Heart left ventricle (tissue), 16 donors: ENCODE measurements at regions not wholly inside any gene's neighbourhood (a gene's known extent, or its start where the extent isn't known, plus 50 kb on each side); places are given as distances from the start of the nearest gene placed in this dataset.

ENCODE experiments used
- ATAC-seq, 4 donors: fragments of 200-7000 bp; cut with Tn5 transposase; one replicate each; pipeline ENCODE4 v1.9.1; 2020 to 2022; ENCODE audit warnings: moderate library complexity in 4 of 4, mild to moderate bottlenecking in 3 of 4, moderate number of reproducible peaks in 1 of 4
- DNase-seq, 5 donors: peaks; one replicate each; pipeline ENCODE4 v3.0.0-alpha.2; 2020
- H3K27ac ChIP-seq, 12 donors: fragments of 200-600 bp; sonication (generic) in 4 of 12; one replicate each; pipeline versions ENCODE4 v1.5.0 to v1.8.0; 2016 to 2022; ENCODE audit warnings: mild to moderate bottlenecking in 2 of 12
- H3K27me3 ChIP-seq, 9 donors: fragments of 200-600 bp; sonication (generic) in 2 of 9; one replicate each; pipeline versions ENCODE4 v1.5.1 to v1.8.0; 2016 to 2022; ENCODE audit warnings: mild to moderate bottlenecking in 3 of 9
- H3K36me3 ChIP-seq, 9 donors: fragments of 200-600 bp; sonication (generic) in 2 of 9; one replicate each; pipeline versions ENCODE4 v1.5.0 to v1.8.0; 2018 to 2022; ENCODE audit warnings: mild to moderate bottlenecking in 2 of 9
- H3K4me1 ChIP-seq, 12 donors: fragments of 200-600 bp; sonication (generic) in 4 of 12; one replicate each; pipeline versions ENCODE4 v1.5.0 to v1.8.0; 2016 to 2022; ENCODE audit warnings: mild to moderate bottlenecking in 3 of 12
- H3K4me3 ChIP-seq, 12 donors: fragments of 200-600 bp; sonication (generic) in 4 of 12; one replicate each; pipeline versions ENCODE4 v1.5.0 to v1.8.0; 2017 to 2022; ENCODE audit warnings: mild to moderate bottlenecking in 9 of 12, moderate library complexity in 4 of 12
- H3K9me3 ChIP-seq, 12 donors: fragments of 200-600 bp; sonication (generic) in 4 of 12; one replicate each; pipeline versions ENCODE4 v1.5.0 to v1.8.0; 2016 to 2022; ENCODE audit warnings: mild to moderate bottlenecking in 1 of 12
- POLR2A ChIP-seq, 2 donors: fragments of 450-650 bp; IDR thresholded peaks; one replicate each; pipeline ENCODE4 v1.6.1; 2017; ENCODE audit warnings: antibody characterized with exemption in 2 of 2, mild to moderate bottlenecking in 2 of 2, moderate library complexity in 2 of 2
- WGBS, 4 donors: extraction: QIAGEN DNeasy Blood & Tissue Kit in 2 of 4; methylation state at CpG; one replicate each; pipeline versions ENCODE4 v1.1.5 to v1.1.7; 2013 to 2018; 5-methylcytosine and 5-hydroxymethylcytosine counted together
- intact Hi-C, 10 donors: fragments of 100-400 bp; cut with DNase I; formaldehyde crosslinking; loops; one replicate each; pipeline versions ENCODE4 v1.11.1 to v1.14.2; 2022
- TF ChIP-seq, protein P1 (sequence below), 12 donors: fragments of 200-600 bp; sonication (generic) in 4 of 12; IDR thresholded peaks; one replicate each; pipeline versions ENCODE4 v1.5.0 to v1.8.0; 2018 to 2022; ENCODE audit warnings: antibody characterized with exemption in 12 of 12, mild to moderate bottlenecking in 5 of 12
- donor health status: ischemic (EF 13 %, LVEDD 7.1; RV severe dilation, severe dysfunction).
- donor health status: healthy with polysubstance abuse.
- donor health status: DM: no; HTN: yes; CAD: no.
- donor health status: DM: no; HTN: no; CAD: no.
- donor health status: ischemic (EF 25% LVEDD 6.9; RV normal size, moderate dysfunction).
- donor health status: ischemic (EF 25% LVEDD 5.7; RV mildly dilated, moderate dysfunction).
- donor health status: healthy.
- donor health status: DM: yes; HTN: yes; CAD: no.
- donor health status: ischemic (EF 35%, LVEDD 5.7; RV mildly dilated, moderate dysfunction).
- donor health status: nonischemic (EF 11% LVEDD 7.7; RV severe dilation, severe dysfunction).
- donor health status: DM: yes; HTN: yes; CAD: no.
- donor health status: PGD.
- donor health status: ischemic (EF 29% LVEDD 5.4; RV normal size, mild dysfunction).
- donor health status: nonischemic (EF 23%, LVEDD 6.1; RV moderate dilation, normal function).

- Histone ChIP-seq H3K9me3 (no peaks in the 10 kb centered on the region), H3K27ac (no peak overlapping the region), H3K4me3 (no peak overlapping the region), H3K4me1 (no peaks in the 10 kb centered on the region), H3K36me3 (no peaks in the 10 kb centered on the region), H3K27me3 (peaks cover 0 to 18% (median 2%) of the 10 kb centered on the region in 9 donors)
- no peak for TF ChIP-seq POLR2A (IDR thresholded peaks at IDR 0.05)
- TF ChIP-seq, protein P1, sequence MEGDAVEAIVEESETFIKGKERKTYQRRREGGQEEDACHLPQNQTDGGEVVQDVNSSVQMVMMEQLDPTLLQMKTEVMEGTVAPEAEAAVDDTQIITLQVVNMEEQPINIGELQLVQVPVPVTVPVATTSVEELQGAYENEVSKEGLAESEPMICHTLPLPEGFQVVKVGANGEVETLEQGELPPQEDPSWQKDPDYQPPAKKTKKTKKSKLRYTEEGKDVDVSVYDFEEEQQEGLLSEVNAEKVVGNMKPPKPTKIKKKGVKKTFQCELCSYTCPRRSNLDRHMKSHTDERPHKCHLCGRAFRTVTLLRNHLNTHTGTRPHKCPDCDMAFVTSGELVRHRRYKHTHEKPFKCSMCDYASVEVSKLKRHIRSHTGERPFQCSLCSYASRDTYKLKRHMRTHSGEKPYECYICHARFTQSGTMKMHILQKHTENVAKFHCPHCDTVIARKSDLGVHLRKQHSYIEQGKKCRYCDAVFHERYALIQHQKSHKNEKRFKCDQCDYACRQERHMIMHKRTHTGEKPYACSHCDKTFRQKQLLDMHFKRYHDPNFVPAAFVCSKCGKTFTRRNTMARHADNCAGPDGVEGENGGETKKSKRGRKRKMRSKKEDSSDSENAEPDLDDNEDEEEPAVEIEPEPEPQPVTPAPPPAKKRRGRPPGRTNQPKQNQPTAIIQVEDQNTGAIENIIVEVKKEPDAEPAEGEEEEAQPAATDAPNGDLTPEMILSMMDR (IDR thresholded peaks at IDR 0.05): no peak
- intact Hi-C loops: no loop called here
- WGBS, 4 donors: 87 to 93% (median 91%) methylated on average over 1 of the region's 1 CpG
- DNase-seq: no peak
- ATAC-seq: no peak
Observed at GRCh38 chr20:60694763-60695162, 557.3 kb upstream of the CDH4 start.

GRCh38 chr20:60695226-60696000, 556.6 kb upstream of the CDH4 start:
- Histone ChIP-seq H3K27me3 (peaks cover 0 to 14% (median 2%) of the 10 kb centered on the region in 9 donors), H3K4me3 (no peak overlapping the region), H3K9me3 (no peaks in the 10 kb centered on the region), H3K4me1 (no peaks in the 10 kb centered on the region), H3K27ac (no peak overlapping the region), H3K36me3 (no peaks in the 10 kb centered on the region)
- intact Hi-C loops: no loop called here
- TF ChIP-seq, protein P1 (IDR thresholded peaks at IDR 0.05): no peak
- no peak for TF ChIP-seq POLR2A (IDR thresholded peaks at IDR 0.05)
- ATAC-seq (no peak), DNase-seq (no peak)
- 64 to 70% (median 70%) methylated on average over 7 of the region's 7 CpGs for WGBS, 4 donors

GRCh38 chr20:60697252-60697651, 554.8 kb upstream of the CDH4 start:
- no peaks in the 10 kb centered on the region for H3K4me1 ChIP-seq
- no peaks in the 10 kb centered on the region for H3K9me3 ChIP-seq
- 71 to 95% (median 73%) methylated on average over 2 of the region's 2 CpGs for WGBS, 4 donors
- DNase-seq: no peak
- peaks cover 0 to 8% (median 2%) of the 10 kb centered on the region in 9 donors for H3K27me3 ChIP-seq
- intact Hi-C loops: no loop called here
- H3K27ac ChIP-seq: no peak overlapping the region
- no peak overlapping the region for H3K4me3 ChIP-seq
- TF ChIP-seq, protein P1 (IDR thresholded peaks at IDR 0.05): no peak
- TF ChIP-seq POLR2A (IDR thresholded peaks at IDR 0.05): no peak
- ATAC-seq: no peak
- H3K36me3 ChIP-seq: no peaks in the 10 kb centered on the region

DNA sequence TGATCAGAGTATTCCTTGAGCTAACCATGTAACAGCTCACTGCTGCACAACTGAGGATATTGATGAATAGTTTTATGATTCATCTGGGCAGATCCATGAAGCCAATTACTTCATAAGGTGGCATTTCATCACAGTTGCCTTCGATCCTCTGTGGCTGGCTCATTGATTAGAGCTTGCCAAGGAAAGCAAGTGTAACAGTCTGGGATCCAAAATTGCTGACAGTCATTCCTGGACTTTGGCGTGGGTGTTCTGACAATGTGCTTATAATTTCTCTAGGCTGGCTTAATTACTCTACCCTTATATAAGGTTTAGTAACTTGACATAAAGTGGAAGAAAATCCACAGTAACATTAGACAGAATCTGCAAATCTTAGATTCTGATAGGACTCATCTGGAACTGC, 551.3 kb upstream of the CDH4 start:
- Histone ChIP-seq H3K27ac (no peak overlapping the region), H3K36me3 (no peaks in the 10 kb centered on the region), H3K4me1 (no peaks in the 10 kb centered on the region), H3K9me3 (no peaks in the 10 kb centered on the region), H3K27me3 (no peaks in the 10 kb centered on the region), H3K4me3 (no peak overlapping the region)
- TF ChIP-seq, protein P1 (IDR thresholded peaks at IDR 0.05): no peak
- no peak for TF ChIP-seq POLR2A (IDR thresholded peaks at IDR 0.05)
- 73 to 84% (median 79%) methylated on average over 2 of the region's 2 CpGs for WGBS, 4 donors
- DNase-seq (no peak), ATAC-seq (no peak)
- intact Hi-C loops: no loop called here
